Pons (tissue), 1 donor: ENCODE measurements at regions not wholly inside any gene's neighbourhood (a gene's known extent, or its start where the extent isn't known, plus 50 kb on each side); places are given as distances from the start of the nearest gene placed in this dataset.

Experiments
- DNase-seq: peaks from one replicate; pipeline ENCODE4 v3.0.0-alpha.2; 2016; ENCODE audit warnings: low spot score

GRCh38 chr21:28356422-28356821, 636.3 kb downstream of the LTN1 start:
- DNase-seq, result no peak

GRCh38 chr21:28345934-28346333, 646.7 kb downstream of the LTN1 start:
- no peak for DNase-seq

- no peak for DNase-seq
Observed at GRCh38 chr21:28344985-28345384, 647.7 kb downstream of the LTN1 start.

GRCh38 chr21:28342212-28342810, 650.4 kb downstream of the LTN1 start:
- DNase-seq, result no peak

GRCh38 chr21:28339403-28339802, 653.3 kb downstream of the LTN1 start:
- no peak for DNase-seq

- DNase-seq, result no peak
Observed at GRCh38 chr21:28338701-28339305, 653.9 kb downstream of the LTN1 start.

GRCh38 chr21:28337315-28337714, 655.4 kb downstream of the LTN1 start:
- peak; percentile 90 for DNase-seq

- DNase-seq, result peak; percentile 88
Observed at GRCh38 chr21:28336314-28336713, 656.4 kb downstream of the LTN1 start.

- no peak for DNase-seq
Observed at GRCh38 chr21:28334407-28334806, 658.3 kb downstream of the LTN1 start.

- DNase-seq, result peak; percentile 29
Observed at GRCh38 chr21:28333578-28334075, 659.0 kb downstream of the LTN1 start.

GRCh38 chr21:28332796-28333195, 659.9 kb downstream of the LTN1 start:
- DNase-seq, result peak; percentile 91

- no peak for DNase-seq
Observed at GRCh38 chr21:28325618-28326017, 667.1 kb downstream of the LTN1 start.

GRCh38 chr21:28324690-28325089, 668.0 kb downstream of the LTN1 start:
- DNase-seq, result no peak

GRCh38 chr21:28317177-28317950, 675.3 kb downstream of the LTN1 start:
- no peak for DNase-seq

GRCh38 chr21:28311411-28312190, 681.1 kb downstream of the LTN1 start:
- no peak for DNase-seq

GRCh38 chr21:28310711-28311110, 682.0 kb downstream of the LTN1 start:
- DNase-seq, result no peak

GRCh38 chr21:28310171-28310685, 682.4 kb downstream of the LTN1 start:
- no peak for DNase-seq

GRCh38 chr21:28309596-28309995, 683.1 kb downstream of the LTN1 start:
- no peak for DNase-seq

GRCh38 chr21:28308516-28308915, 684.2 kb downstream of the LTN1 start:
- no peak for DNase-seq

GRCh38 chr21:28299946-28300345, 692.7 kb downstream of the LTN1 start:
- no peak for DNase-seq

- DNase-seq, result no peak
Observed at GRCh38 chr21:28298251-28298672, 694.4 kb downstream of the LTN1 start.

- DNase-seq, result no peak
Observed at GRCh38 chr21:28294051-28294450, 698.6 kb downstream of the LTN1 start.
